GM12878 (cell line): ENCODE measurements at regions not wholly inside any gene's neighbourhood (a gene's known extent, or its start where the extent isn't known, plus 50 kb on each side); places are given as distances from the start of the nearest gene placed in this dataset.
"Not testable (repeated sequence)": the region's sequence is repeated elsewhere in the genome, so short reads cannot be mapped to it uniquely, and the experiment has no call there.

ENCODE experiments used
- ATAC-seq: fragments of 200-7000 bp; cut with Tn5 transposase; 3 replicates; pipeline ENCODE4 v1.9.1; 2020; ENCODE audit warnings: mild to moderate bottlenecking, moderate library complexity
- BruUV-seq: library from RNA; stranded (reverse); fragments of 400-500 nt; replicated peaks from 2 replicates; lab custom pipeline; 2021; lab: Mats Ljungman, UMichigan
- CTCF ChIA-PET: fragments of 300-600 bp; sonication (Branson Sonifier 250); formaldehyde crosslinking; extraction: SDS; loops from one replicate; lab custom pipeline; 2021; ENCODE audit warnings: inconsistent platforms; lab: Yijun Ruan, JAX
- POLR2A ChIA-PET: fragments of 350-600 bp; formaldehyde crosslinking; extraction: SDS; loops from one replicate; lab custom pipeline; 2021; ENCODE audit warnings: inconsistent platforms; lab: Charles Lee
- RAD21 ChIA-PET: fragments of 300-600 bp; sonication (Branson Sonifier 250); formaldehyde crosslinking; loops from one replicate; lab custom pipeline; 2023; ENCODE audit warnings: antibody characterized with exemption; ENCODE audit not compliant: unreplicated experiment; lab: Charles Lee
- SMC1A ChIA-PET: fragments of 300-600 bp; sonication (Branson Sonifier 250); formaldehyde crosslinking; loops from one replicate; lab custom pipeline; 2023; ENCODE audit not compliant: unreplicated experiment, uncharacterized antibody; lab: Charles Lee
- DNase-seq: peaks from one replicate; pipeline ENCODE4 v3.0.0-alpha.2; 2011; ENCODE audit warnings: low read depth, low spot score
- FAIRE-seq: peaks from 3 replicates; lab custom pipeline; 2011; peaks lifted over from hg19 to GRCh38; lab: Jason Lieb, UNC
- H2AFZ ChIP-seq: 2 replicates; pipeline ENCODE4 v1.6.0; 2011; ENCODE audit warnings: low read depth, low read length, control low read depth; ENCODE audit not compliant: control insufficient read depth
- H3K27ac ChIP-seq: 2 replicates; pipeline ENCODE4 v1.5.1; 2011; ENCODE audit warnings: control low read depth; ENCODE audit not compliant: control insufficient read depth, insufficient read depth
- H3K27me3 ChIP-seq, 2 experiments: replicated peaks in 1 of 2; 2 replicates each; pipeline versions ENCODE4 v1.6.0 to v1.6.1; 2011; ENCODE audit warnings: low read length in 1 of 2; ENCODE audit not compliant: control insufficient read depth in 2 of 2, insufficient read depth in 2 of 2
- H3K36me3 ChIP-seq, 2 experiments: 2 replicates each; pipeline ENCODE4 v1.5.1; 2011; ENCODE audit warnings: low read length in 1 of 2; ENCODE audit not compliant: control insufficient read depth in 2 of 2, insufficient read depth in 2 of 2
- H3K4me1 ChIP-seq: 2 replicates; pipeline ENCODE4 v1.6.1; 2011; ENCODE audit warnings: mild to moderate bottlenecking, low read length, moderate library complexity, mixed read lengths; ENCODE audit not compliant: control insufficient read depth, insufficient read depth
- H3K4me2 ChIP-seq: 2 replicates; pipeline ENCODE4 v1.6.0; 2011; ENCODE audit warnings: control low read depth; ENCODE audit not compliant: control insufficient read depth, insufficient read depth
- H3K4me3 ChIP-seq: fragments of 200-600 bp; sonication (generic); 2 replicates; pipeline ENCODE4 v1.5.1; 2016
- H3K79me2 ChIP-seq: 2 replicates; pipeline ENCODE4 v1.6.0; 2011; ENCODE audit warnings: low read length; ENCODE audit not compliant: control insufficient read depth, insufficient read depth
- H3K9ac ChIP-seq: 2 replicates; pipeline ENCODE4 v1.8.0; 2011; ENCODE audit warnings: low read length, control low read depth, mixed read lengths; ENCODE audit not compliant: control insufficient read depth, insufficient read depth
- H3K9me3 ChIP-seq: replicated peaks from 3 replicates; pipeline ENCODE4 v1.5.1; 2011; ENCODE audit warnings: mild to moderate bottlenecking, low read length; ENCODE audit not compliant: control insufficient read depth, insufficient read depth
- H4K20me1 ChIP-seq: 2 replicates; pipeline ENCODE4 v1.6.0; 2011; ENCODE audit not compliant: control insufficient read depth, insufficient read depth
- BCL11A ChIP-seq: IDR thresholded peaks from 2 replicates; pipeline ENCODE4 v1.6.1; 2011; ENCODE audit warnings: low read depth, low read length
- EGR1 ChIP-seq, 2 experiments: IDR thresholded peaks; 1 replicate in 1 of 2; 2 replicates in 1 of 2; pipeline ENCODE4 v1.6.1; 2011 to 2012; ENCODE audit warnings: low read depth in 2 of 2, low read length in 2 of 2, borderline replicate concordance in 1 of 2, mild to moderate bottlenecking in 1 of 2, moderate library complexity in 1 of 2
- KLF5 ChIP-seq: fragments of 450-650 bp; IDR thresholded peaks from 2 replicates; pipeline ENCODE4 v1.6.1; 2014; ENCODE audit warnings: mild to moderate bottlenecking; ENCODE audit not compliant: partially characterized antibody
- POLR2A ChIP-seq: IDR thresholded peaks from 2 replicates; pipeline ENCODE4 v1.6.1; 2011; ENCODE audit warnings: low read depth, mild to moderate bottlenecking, low read length
- STAT1 ChIP-seq: fragments of 450-650 bp; conservative IDR thresholded peaks from 2 replicates; pipeline ENCODE4 v1.6.1; 2014; ENCODE audit warnings: antibody characterized with exemption, mild to moderate bottlenecking
- ZZZ3 ChIP-seq: IDR thresholded peaks from 2 replicates; pipeline ENCODE4 v1.6.1; 2011; ENCODE audit warnings: low read depth; ENCODE audit not compliant: control insufficient read depth, insufficient read length
- WGBS: methylation state at CpG from one replicate; pipeline ENCODE4 v1.1.6; 2016; ENCODE audit warnings: low lambda C conversion rate; ENCODE audit not compliant: insufficient replicate concordance, insufficient coverage; ENCODE audit errors: missing lambda C conversion rate; 5-methylcytosine and 5-hydroxymethylcytosine counted together
- in situ Hi-C: fragments of 300-500 bp; cut with MboI; formaldehyde crosslinking; loops from 9 replicates; pipeline ENCODE4 v1.14.3; 2018; ENCODE audit warnings: mixed read lengths
- intact Hi-C: fragments of 100-400 bp; cut with micrococcal nuclease; formaldehyde crosslinking; loops from one replicate; pipeline ENCODE4 v1.14.2; 2022; ENCODE audit not compliant: unreplicated experiment

DNA sequence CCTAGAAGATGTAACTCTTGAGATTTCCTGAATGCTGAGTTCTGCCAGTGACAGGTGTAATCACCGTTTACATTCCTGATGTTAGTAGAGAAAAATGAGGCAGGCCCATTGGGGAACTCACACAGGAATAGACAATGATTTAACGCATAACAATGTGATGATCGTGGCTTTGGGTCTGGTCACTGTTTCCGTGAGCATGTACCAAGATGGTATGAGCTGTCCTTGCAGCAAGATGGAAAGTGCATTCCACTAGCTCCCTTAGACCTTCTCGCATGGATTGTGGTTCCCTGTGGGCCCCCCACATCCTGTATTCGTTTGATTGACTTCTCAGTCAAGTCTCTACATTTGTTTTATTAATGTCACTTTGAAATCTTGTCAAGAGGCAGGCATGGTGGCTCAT is 124.0 kb upstream of the DAP start:
- CTCF ChIA-PET: no interaction called here

DNA sequence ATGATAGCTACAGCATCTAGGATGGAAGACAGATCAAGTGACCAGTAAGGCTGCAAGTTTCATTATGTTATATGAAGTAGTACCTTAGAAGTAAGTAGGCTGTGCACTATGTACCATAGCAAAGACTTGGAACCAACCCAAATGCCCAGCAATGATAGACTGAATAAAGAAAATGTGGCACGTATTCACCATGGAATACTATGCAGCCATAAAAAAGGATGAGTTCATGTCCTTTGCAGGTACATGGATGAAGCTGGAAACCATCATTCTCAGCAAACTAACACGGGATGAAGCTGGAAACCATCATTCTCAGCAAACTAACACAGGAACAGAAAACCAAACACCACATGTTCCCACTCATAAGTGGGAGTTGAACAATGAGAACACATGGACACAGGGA is 122.9 kb upstream of the DAP start:
- intact Hi-C loops, H3K9me3 ChIP-seq, DNase-seq, H4K20me1 ChIP-seq, ATAC-seq, CTCF ChIA-PET, H3K4me3 ChIP-seq, BruUV-seq, H2AFZ ChIP-seq, H3K36me3 ChIP-seq, POLR2A ChIA-PET, H3K9ac ChIP-seq, H3K79me2 ChIP-seq, in situ Hi-C loops, SMC1A ChIA-PET, H3K27ac ChIP-seq, RAD21 ChIA-PET, FAIRE-seq, H3K4me2 ChIP-seq, H3K27me3 ChIP-seq, H3K4me1 ChIP-seq: not testable (repeated sequence)
- WGBS: 22% methylated on average over 2 of the region's 2 CpGs

More for the DNA sequence above, 124.0 kb upstream of the DAP start:
- POLR2A ChIA-PET: no interaction called here
- no peaks in the 10 kb centered on the region for H3K4me1 ChIP-seq
- DNase-seq: no peak
- no peaks in the 10 kb centered on the region for H3K79me2 ChIP-seq
- no peak for TF ChIP-seq KLF5
- TF ChIP-seq ZZZ3: no peak
- no peak for TF ChIP-seq STAT1
- TF ChIP-seq POLR2A: no peak
- no peak for TF ChIP-seq BCL11A
- TF ChIP-seq EGR1 (IDR thresholded peaks at IDR 0.05; ENCODE audit: borderline replicate concordance in 1 of 2, low read depth in 2 of 2, low read length in 2 of 2): no peak
- no peak for FAIRE-seq
- H3K4me2 ChIP-seq: no peak overlapping the region
- no peak overlapping the region for H3K9ac ChIP-seq
- no peak overlapping the region for H3K4me3 ChIP-seq
- SMC1A ChIA-PET: no interaction called here
- in situ Hi-C loops: no loop called here
- WGBS: 44% methylated on average over 6 of the region's 6 CpGs
- no peak overlapping the region for H2AFZ ChIP-seq
- RAD21 ChIA-PET: no interaction called here
- no peaks in the 10 kb centered on the region for H3K27me3 ChIP-seq
- ATAC-seq: no peak
- H3K9me3 ChIP-seq: no peaks in the 10 kb centered on the region
- no peaks in the 10 kb centered on the region for H3K36me3 ChIP-seq
- no TSS peak for BruUV-seq
- no peaks in the 10 kb centered on the region for H4K20me1 ChIP-seq
- intact Hi-C loops: no loop called here
- no peak overlapping the region for H3K27ac ChIP-seq
